HG03432 (cell line): ENCODE measurements at regions not wholly inside any gene's neighbourhood (a gene's known extent, or its start where the extent isn't known, plus 50 kb on each side); places are given as distances from the start of the nearest gene placed in this dataset.
"Not testable (repeated sequence)": the region's sequence is repeated elsewhere in the genome, so short reads cannot be mapped to it uniquely, and the experiment has no call there.

Experiments
- ATAC-seq: cut with Tn5 transposase; IDR thresholded peaks from one replicate; pipeline ENCODE4 v1.9.1; 2021; ENCODE audit warnings: mild to moderate bottlenecking, moderate library complexity; ENCODE audit not compliant: unreplicated experiment

- ATAC-seq: not testable (repeated sequence)
Measured at GRCh38 chr7:6882321-6882721, 56.2 kb upstream of the CCZ1B start.

- not testable (repeated sequence) for ATAC-seq
Measured at GRCh38 chr7:6883756-6884155, 57.7 kb upstream of the CCZ1B start.

- ATAC-seq: no peak
Measured at GRCh38 chr7:6886198-6886597, 60.1 kb upstream of the CCZ1B start.

- ATAC-seq: not testable (repeated sequence)
Measured at GRCh38 chr7:6888267-6889045, 62.4 kb upstream of the CCZ1B start.

DNA sequence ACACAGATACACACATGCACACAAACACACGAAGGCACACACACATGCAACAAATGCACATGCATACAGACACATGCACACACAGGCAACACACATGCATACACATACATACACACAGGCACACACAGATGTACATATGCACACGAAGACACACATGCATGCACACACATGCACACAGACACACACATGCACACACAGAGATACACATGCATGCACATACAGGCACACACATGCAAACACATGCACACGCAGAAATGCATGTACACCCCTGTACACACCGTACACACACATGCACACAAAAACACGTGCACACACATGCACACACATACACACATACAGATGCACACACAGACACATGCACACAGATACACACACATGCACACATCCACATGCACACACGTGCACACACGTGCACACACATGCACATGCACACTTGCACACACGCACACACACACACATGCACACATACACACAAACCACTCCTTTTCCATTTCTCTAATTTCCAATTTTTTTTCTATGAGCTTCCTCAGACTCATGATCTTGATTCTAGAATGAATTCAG, 63.3 kb upstream of the CCZ1B start:
- no peak for ATAC-seq

- ATAC-seq: not testable (repeated sequence)
Measured at GRCh38 chr7:6902097-6902518, 76.0 kb upstream of the CCZ1B start.

- ATAC-seq: not testable (repeated sequence)
Measured at GRCh38 chr7:6903289-6903688, 77.2 kb upstream of the CCZ1B start.

- ATAC-seq: not testable (repeated sequence)
Measured at GRCh38 chr7:6903792-6904191, 77.7 kb upstream of the CCZ1B start.

GRCh38 chr7:6917258-6917657, 91.2 kb upstream of the CCZ1B start:
- ATAC-seq: no peak

- ATAC-seq: not testable (repeated sequence)
Measured at GRCh38 chr7:6919169-6919568, 93.1 kb upstream of the CCZ1B start.

GRCh38 chr7:6924523-6924922, 98.4 kb upstream of the CCZ1B start:
- ATAC-seq: not testable (repeated sequence)

DNA sequence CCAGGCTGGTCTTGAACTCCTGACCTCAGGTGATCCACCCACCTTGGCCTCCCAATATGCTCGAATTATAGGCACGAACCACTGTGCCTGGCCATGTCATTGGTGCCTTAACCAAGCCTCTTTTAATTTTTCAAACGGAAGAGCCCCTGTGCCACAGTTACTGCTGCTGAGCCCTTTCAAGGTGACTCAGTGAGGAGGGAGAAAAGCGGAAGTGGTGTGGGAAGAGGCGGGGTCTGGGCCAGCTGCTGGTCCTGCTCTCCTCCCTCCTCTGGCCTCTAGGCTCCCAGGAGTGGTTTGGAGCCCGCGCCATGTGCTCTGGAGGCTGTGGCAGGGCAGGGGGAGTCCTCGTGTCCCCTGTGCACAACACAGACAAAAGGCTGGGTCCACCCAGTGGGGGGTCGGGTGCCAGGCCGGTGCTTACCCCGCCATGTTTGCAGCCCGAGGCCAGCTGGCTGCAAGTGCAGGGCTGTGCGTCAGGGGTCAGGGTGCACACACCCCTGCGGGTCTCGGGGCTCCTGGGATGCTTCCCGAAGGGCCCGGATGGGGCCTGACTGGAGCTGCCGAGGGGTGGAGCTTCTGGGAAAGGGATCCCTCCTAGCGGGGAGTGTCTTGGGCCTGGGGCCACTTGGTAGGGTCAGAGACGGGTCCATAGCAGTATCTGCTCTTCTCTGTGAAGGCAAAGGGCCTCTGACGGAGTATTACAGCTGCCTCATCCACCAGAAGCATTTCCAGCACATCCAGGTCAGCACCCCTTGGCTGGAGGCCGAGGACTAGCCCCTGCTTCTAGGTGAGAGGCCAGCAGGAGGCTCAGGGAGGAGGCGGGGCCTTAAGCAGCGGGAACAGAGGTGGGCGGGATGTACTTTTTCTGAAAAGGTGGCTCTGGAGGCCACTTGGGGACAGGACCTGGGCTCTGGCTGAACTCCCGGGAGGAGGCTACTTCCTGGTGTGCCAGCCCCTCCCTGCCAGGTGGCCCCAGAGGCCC, 100.4 kb upstream of the CCZ1B start:
- ATAC-seq: not testable (repeated sequence)

- ATAC-seq: not testable (repeated sequence)
Measured at GRCh38 chr7:6927643-6928042, 101.6 kb upstream of the CCZ1B start.

GRCh38 chr7:6929588-6929987, 103.5 kb upstream of the CCZ1B start:
- ATAC-seq: not testable (repeated sequence)

GRCh38 chr7:6930081-6930635, 104.1 kb upstream of the CCZ1B start:
- ATAC-seq: not testable (repeated sequence)

- not testable (repeated sequence) for ATAC-seq
Measured at GRCh38 chr7:6930787-6931186, 104.7 kb upstream of the CCZ1B start.

DNA sequence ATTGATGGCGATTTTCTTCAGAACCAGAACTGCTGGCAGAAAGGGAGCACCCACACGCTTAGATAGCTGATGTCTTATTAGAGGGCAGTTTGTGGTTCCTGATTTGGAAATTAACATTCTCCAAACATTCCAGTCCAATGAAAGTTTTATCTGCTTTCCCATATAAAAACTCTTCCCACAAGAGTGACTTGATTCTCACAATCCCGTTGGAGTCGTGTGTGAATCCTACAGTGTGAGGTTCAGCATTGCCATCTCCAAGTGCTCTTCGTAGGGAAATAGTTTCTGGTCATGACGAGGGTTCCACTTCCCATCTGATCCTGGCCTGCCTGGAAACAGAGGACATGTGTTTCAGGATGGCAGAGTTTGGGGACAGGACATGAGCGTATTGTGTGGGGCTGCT, 105.4 kb upstream of the CCZ1B start:
- ATAC-seq: not testable (repeated sequence)

GRCh38 chr7:6933954-6934632, 108.0 kb upstream of the CCZ1B start:
- ATAC-seq: not testable (repeated sequence)

GRCh38 chr7:6934981-6935380, 108.9 kb upstream of the CCZ1B start:
- ATAC-seq: no peak

- ATAC-seq: not testable (repeated sequence)
Measured at GRCh38 chr7:6936626-6937025, 110.6 kb upstream of the CCZ1B start.
